ENCODE measurements at regions not wholly inside any gene's neighbourhood (a gene's known extent, or its start where the extent isn't known, plus 50 kb on each side); places are given as distances from the start of the nearest gene placed in this dataset. TPM values are rescaled to one million over a fixed set of nuclear protein-coding genes. Genes with fewer than 3 reads are reported as not detected.

- 100% methylated on average over 1 of the region's 2 CpGs for WGBS (ENCODE audit: insufficient coverage)
- H3K27me3 Mint-ChIP-seq (ENCODE audit: low read depth in 3 of 3): no peaks in the 10 kb centered on the region
- no peaks in the 10 kb centered on the region for H3K36me3 Mint-ChIP-seq
- H3K4me1 Mint-ChIP-seq: no peaks in the 10 kb centered on the region
- H2AFZ ChIP-seq (ENCODE audit: insufficient read depth, low read depth, low read length, poor library complexity, severe bottlenecking): no peak overlapping the region
- H3K9me3 ChIP-seq (replicated peaks in 1 of 2; ENCODE audit: control insufficient read depth in 1 of 2, insufficient read depth in 1 of 2, low read length in 2 of 2): no peaks in the 10 kb centered on the region
- TF ChIP-seq, protein P1, sequence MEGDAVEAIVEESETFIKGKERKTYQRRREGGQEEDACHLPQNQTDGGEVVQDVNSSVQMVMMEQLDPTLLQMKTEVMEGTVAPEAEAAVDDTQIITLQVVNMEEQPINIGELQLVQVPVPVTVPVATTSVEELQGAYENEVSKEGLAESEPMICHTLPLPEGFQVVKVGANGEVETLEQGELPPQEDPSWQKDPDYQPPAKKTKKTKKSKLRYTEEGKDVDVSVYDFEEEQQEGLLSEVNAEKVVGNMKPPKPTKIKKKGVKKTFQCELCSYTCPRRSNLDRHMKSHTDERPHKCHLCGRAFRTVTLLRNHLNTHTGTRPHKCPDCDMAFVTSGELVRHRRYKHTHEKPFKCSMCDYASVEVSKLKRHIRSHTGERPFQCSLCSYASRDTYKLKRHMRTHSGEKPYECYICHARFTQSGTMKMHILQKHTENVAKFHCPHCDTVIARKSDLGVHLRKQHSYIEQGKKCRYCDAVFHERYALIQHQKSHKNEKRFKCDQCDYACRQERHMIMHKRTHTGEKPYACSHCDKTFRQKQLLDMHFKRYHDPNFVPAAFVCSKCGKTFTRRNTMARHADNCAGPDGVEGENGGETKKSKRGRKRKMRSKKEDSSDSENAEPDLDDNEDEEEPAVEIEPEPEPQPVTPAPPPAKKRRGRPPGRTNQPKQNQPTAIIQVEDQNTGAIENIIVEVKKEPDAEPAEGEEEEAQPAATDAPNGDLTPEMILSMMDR (IDR thresholded peaks at IDR 0.05): no peak
- no peaks in the 10 kb centered on the region for H3K79me2 ChIP-seq (ENCODE audit: insufficient read depth, low read length)
- H3K27ac Mint-ChIP-seq: no peak overlapping the region
- H3K9ac ChIP-seq (ENCODE audit: insufficient read depth, low read length, poor library complexity, severe bottlenecking): no peak overlapping the region
- H3K4me3 Mint-ChIP-seq: no peak overlapping the region
- H3K36me3 ChIP-seq (replicated peaks in 1 of 2; ENCODE audit: control insufficient read depth in 1 of 2, insufficient read depth in 2 of 2, low read length in 2 of 2): no peaks in the 10 kb centered on the region
- no peaks in the 10 kb centered on the region for H3K27me3 ChIP-seq (ENCODE audit: control insufficient read depth in 2 of 2, insufficient read depth in 2 of 2, low read length in 2 of 2)
- H3K9me3 Mint-ChIP-seq: no peaks in the 10 kb centered on the region
- intact Hi-C loops (cut with micrococcal nuclease): no loop called here
- no peak for DNase-seq
- no peaks in the 10 kb centered on the region for H4K20me1 ChIP-seq (ENCODE audit: insufficient read depth, low read length)
- H3K4me2 ChIP-seq (replicated peaks; ENCODE audit: extremely low read depth, low read length, poor library complexity, severe bottlenecking): no peak overlapping the region
- H3K4me1 ChIP-seq (ENCODE audit: control insufficient read depth in 1 of 2, insufficient read depth in 2 of 2, low read length in 2 of 2): no peaks in the 10 kb centered on the region
- H3K4me3 ChIP-seq (replicated peaks in 1 of 3; ENCODE audit: low read depth in 2 of 3, low read length in 3 of 3): no peak overlapping the region
- no peak overlapping the region for H3K27ac ChIP-seq (ENCODE audit: low read depth in 1 of 2, low read length in 2 of 2)
Measured at GRCh38 chr13:74187564-74187963, 53.4 kb upstream of the KLF12 start.

DNA sequence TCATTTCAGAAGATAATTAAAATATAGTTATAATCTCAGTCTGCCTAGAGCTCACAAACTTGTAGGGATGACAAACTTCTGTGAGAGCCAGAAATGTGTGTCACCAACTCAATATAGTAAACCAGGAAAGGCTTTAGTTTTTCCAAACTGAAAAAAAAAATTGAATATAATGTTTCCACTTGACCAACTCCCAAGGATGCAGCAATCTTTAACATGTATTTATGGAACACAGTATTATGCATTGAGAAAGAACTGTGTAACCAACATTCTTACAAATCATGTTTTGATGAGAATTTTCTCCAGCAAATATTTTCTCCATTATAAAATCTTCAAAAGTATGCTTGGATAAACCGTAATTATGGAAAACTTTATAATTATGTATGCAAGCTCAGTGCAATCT, 50.1 kb upstream of the KLF12 start:
- intact Hi-C loops (cut with micrococcal nuclease): no loop called here
- Histone ChIP-seq H3K9ac (ENCODE audit: insufficient read depth, low read length, poor library complexity, severe bottlenecking) (no peak overlapping the region), H4K20me1 (ENCODE audit: insufficient read depth, low read length) (no peaks in the 10 kb centered on the region), H3K36me3 (replicated peaks in 1 of 2; ENCODE audit: control insufficient read depth in 1 of 2, insufficient read depth in 2 of 2, low read length in 2 of 2) (no peaks in the 10 kb centered on the region), H3K27me3 (ENCODE audit: control insufficient read depth in 2 of 2, insufficient read depth in 2 of 2, low read length in 2 of 2) (no peaks in the 10 kb centered on the region), H3K9me3 (replicated peaks in 1 of 2; ENCODE audit: control insufficient read depth in 1 of 2, insufficient read depth in 1 of 2, low read length in 2 of 2) (no peaks in the 10 kb centered on the region), H3K4me3 (replicated peaks in 1 of 3; ENCODE audit: low read depth in 2 of 3, low read length in 3 of 3) (no peak overlapping the region), H3K79me2 (ENCODE audit: insufficient read depth, low read length) (no peaks in the 10 kb centered on the region), H2AFZ (ENCODE audit: insufficient read depth, low read depth, low read length, poor library complexity, severe bottlenecking) (no peak overlapping the region), H3K27ac (ENCODE audit: low read depth in 1 of 2, low read length in 2 of 2) (no peak overlapping the region), H3K4me1 (ENCODE audit: control insufficient read depth in 1 of 2, insufficient read depth in 2 of 2, low read length in 2 of 2) (no peaks in the 10 kb centered on the region), H3K4me2 (replicated peaks; ENCODE audit: extremely low read depth, low read length, poor library complexity, severe bottlenecking) (no peak overlapping the region)
- H3K36me3 Mint-ChIP-seq: no peaks in the 10 kb centered on the region
- H3K9me3 Mint-ChIP-seq: peaks cover 0 to 4% (median 0%) of the 10 kb centered on the region in 7 donors
- TF ChIP-seq, protein P1 (IDR thresholded peaks at IDR 0.05): no peak
- H3K4me1 Mint-ChIP-seq: no peaks in the 10 kb centered on the region
- peaks cover 0 to 4% (median 0%) of the 10 kb centered on the region in 3 donors for H3K27me3 Mint-ChIP-seq (ENCODE audit: low read depth in 3 of 3)
- WGBS (ENCODE audit: insufficient coverage): no CpG with 5 or more reads among the region's 1 CpG
- DNase-seq: no peak
- H3K27ac Mint-ChIP-seq: no peak overlapping the region
- H3K4me3 Mint-ChIP-seq: no peak overlapping the region

Small RNAs in the stretch of these regions (small RNA-seq; reads per million reads assigned to genes)
- gene RNU6-38P (ENCODE audit: insufficient read length, low read depth) (not detected), gene RNY1P5 (ENCODE audit: insufficient read length, low read depth) (not detected)

Measured in CD14-positive monocyte (primary cell).